Epithelial cell of prostate (primary cell): ENCODE measurements at regions not wholly inside any gene's neighbourhood (a gene's known extent, or its start where the extent isn't known, plus 50 kb on each side); places are given as distances from the start of the nearest gene placed in this dataset.

Experiments used
- DNase-seq: peaks from one replicate; pipeline ENCODE4 v3.0.0-alpha.2; 2011; ENCODE audit warnings: low read depth, low spot score
- H3K27ac ChIP-seq: fragments of 450-650 bp; 2 replicates; pipeline ENCODE4 v1.5.1; 2017; ENCODE audit warnings: mild to moderate bottlenecking

- H3K27ac ChIP-seq: no peak overlapping the region
- DNase-seq: no peak
These were observed 61.5 kb downstream of the TBXT start for GRCh38 chr6:166106076-166106686.

- H3K27ac ChIP-seq: no peak overlapping the region
- DNase-seq: no peak
These were observed 62.1 kb downstream of the TBXT start for GRCh38 chr6:166105341-166106075.

DNA sequence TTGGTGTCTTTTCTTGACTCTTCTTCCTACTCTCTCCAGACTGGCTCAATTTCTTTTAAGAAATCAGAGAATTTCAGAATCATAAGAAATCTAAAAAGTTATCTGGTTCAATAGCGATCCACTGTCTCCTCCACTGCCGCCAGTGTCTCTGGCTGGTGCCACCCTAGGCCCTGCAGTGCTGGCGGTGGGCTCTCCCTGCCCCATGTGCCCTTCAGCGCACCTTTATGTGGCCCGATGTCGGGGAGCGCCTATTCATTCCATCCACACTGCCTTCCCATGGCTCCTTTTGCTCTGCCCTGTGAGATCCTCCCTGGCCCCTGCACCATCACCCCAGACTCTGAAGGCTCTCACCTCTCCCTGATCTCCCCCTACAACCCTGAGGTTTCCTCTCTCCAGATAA is 62.8 kb downstream of the TBXT start:
- no peak overlapping the region for H3K27ac ChIP-seq
- DNase-seq: no peak

GRCh38 chr6:166104107-166104506 is 63.5 kb downstream of the TBXT start:
- no peak for DNase-seq
- no peak overlapping the region for H3K27ac ChIP-seq

DNA sequence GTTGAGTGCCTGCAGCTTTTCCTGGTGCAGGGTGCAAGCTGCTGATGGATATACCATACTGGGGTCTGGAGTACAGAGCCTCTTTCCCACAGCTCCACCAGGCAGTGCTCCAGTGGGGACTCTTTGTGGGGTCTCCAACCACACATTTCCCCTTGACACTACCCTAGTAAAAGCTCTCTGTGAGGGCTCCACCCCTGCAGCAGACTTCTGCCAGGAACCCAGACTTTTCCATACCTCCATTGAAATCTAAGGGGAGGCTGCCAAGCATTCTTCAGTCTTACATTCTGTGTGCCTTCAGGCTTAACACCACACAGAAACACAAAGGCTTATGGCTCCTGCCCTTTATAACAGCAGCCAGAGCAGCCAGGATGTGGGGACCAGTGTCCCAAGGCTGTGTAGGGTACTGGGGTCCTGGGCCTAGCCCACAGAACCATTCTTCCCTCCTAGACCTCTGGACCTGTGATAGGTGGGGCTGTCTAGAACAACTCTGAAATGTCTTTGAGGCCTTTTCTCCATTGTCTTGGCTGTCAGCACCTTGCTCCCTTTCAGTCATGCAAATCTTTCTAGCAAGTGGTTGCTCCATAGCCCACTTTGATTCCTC is 65.7 kb downstream of the TBXT start:
- no peak overlapping the region for H3K27ac ChIP-seq
- no peak for DNase-seq

- DNase-seq: no peak
- H3K27ac ChIP-seq: no peak overlapping the region
These were observed 69.6 kb downstream of the TBXT start for GRCh38 chr6:166097914-166098522.

- H3K27ac ChIP-seq: no peak overlapping the region
- DNase-seq: no peak
These were observed 79.8 kb downstream of the TBXT start for GRCh38 chr6:166087852-166088251.

- no peak overlapping the region for H3K27ac ChIP-seq
- no peak for DNase-seq
These were observed 80.4 kb downstream of the TBXT start for GRCh38 chr6:166087246-166087645.

DNA sequence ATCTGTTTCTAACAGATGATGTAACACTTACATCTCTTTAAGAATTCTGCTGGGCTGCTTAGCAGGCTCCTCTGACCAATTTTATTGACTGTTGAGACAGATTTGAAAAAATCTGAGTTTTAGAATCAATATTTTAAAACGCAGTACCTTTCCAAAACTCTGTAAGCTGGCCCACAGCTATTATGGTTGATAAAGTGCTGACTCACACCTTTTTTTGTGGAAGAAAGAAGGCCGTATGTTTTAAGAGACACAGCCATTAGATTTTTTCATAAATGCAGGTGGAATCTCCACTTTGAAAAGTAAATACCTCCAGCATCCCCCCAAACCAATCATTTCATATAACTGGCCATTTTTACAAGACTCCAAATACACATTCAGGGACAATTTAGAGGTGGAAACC is 82.2 kb downstream of the TBXT start:
- no peak overlapping the region for H3K27ac ChIP-seq
- DNase-seq: no peak

DNA sequence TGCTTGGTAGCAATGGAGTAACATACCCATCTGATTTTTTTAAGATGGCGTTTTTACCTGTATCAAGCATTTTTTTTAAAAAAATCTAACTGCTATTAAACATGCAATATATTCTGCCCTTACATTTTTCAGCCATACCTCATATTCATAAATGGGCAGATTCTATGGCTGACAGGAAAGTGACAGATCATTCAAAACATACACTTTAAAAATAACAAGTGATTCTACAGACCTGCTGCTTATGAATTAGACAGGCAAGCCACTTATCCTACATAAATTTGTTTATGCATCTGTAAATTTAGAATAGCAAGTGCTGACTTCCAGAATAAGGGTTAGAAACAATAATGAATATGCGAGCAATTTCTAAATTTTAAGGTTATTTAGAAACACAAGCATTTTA is 82.7 kb downstream of the TBXT start:
- no peak for DNase-seq
- H3K27ac ChIP-seq: no peak overlapping the region

GRCh38 chr6:166079841-166080240 is 87.8 kb downstream of the TBXT start:
- no peak for DNase-seq
- H3K27ac ChIP-seq: no peak overlapping the region

DNA sequence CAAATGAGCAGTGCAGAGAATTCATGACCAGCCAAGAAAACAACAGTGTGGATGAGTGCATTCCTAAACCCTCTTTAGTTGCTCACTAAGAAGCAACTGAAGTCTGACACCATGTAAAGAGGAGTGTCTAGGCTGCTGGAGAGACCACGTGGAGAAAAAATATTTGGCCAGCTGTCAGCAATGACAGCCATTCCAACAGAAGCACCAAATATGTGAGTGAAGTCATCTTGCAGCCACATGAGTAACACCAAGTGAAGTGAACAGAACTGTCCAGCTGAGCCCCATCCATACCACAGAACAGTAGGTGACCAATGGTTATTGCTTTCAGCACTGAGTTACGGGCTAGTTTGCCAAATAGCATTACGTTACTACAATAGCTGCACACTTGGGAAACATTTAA is 89.4 kb downstream of the TBXT start:
- no peak for DNase-seq
- no peak overlapping the region for H3K27ac ChIP-seq

GRCh38 chr6:166076625-166077024 is 91.0 kb downstream of the TBXT start:
- no peak for DNase-seq
- no peak overlapping the region for H3K27ac ChIP-seq

DNA sequence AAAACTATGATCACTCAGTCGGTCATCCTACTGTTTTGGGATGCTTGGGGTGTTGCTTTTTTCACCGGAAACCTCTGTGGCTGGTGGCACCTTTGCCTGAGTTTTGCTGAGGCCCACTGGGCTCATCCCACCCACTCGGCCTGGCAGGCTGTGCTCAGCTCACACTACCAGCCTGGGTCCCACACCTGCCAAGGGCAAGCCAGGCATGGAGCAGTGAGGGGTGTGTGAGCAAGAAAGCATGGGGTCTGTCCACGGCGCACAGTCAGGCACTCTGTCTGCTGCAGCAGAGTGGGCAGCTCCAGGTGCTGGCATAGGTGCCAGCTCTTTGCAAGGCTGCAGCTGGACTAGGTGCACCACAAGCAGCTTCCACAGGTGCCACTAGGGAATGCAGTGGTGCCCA is 91.7 kb downstream of the TBXT start:
- no peak for DNase-seq
- no peak overlapping the region for H3K27ac ChIP-seq

GRCh38 chr6:166075186-166075585 is 92.5 kb downstream of the TBXT start:
- H3K27ac ChIP-seq: no peak overlapping the region
- DNase-seq: no peak

DNA sequence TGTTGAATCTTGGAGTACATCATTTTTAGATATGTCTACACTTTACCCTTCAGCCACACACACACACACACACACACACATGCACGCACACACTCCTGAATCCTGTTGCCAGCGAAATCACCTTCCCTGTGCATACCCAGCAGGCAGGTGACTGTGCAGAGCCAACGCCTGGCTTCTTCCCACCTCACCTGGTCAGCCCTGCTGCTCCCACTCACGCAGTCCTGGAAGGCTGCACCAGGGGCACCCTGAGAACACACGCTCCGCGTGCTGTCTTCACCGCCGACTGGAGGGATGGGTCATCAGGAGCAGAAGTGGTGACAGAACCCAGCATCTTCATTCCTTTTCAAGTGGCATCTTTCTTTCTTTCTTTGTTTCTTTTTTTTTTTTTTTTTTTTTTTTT is 94.6 kb downstream of the TBXT start:
- H3K27ac ChIP-seq: no peak overlapping the region
- DNase-seq: no peak

- DNase-seq: no peak
These were observed 98.9 kb downstream of the TBXT start for GRCh38 chr6:166068768-166069167.

GRCh38 chr6:166058064-166058739 is 109.4 kb downstream of the TBXT start:
- DNase-seq: no peak
- no peak overlapping the region for H3K27ac ChIP-seq

More at GRCh38 chr6:166068768-166069167, 98.9 kb downstream of the TBXT start:
- H3K27ac ChIP-seq: no peak overlapping the region

- H3K27ac ChIP-seq: no peak overlapping the region
- no peak for DNase-seq
These were observed 110.2 kb downstream of the TBXT start for GRCh38 chr6:166057431-166057830.

GRCh38 chr6:166056637-166057036 is 111.0 kb downstream of the TBXT start:
- H3K27ac ChIP-seq: no peak overlapping the region
- no peak for DNase-seq

- H3K27ac ChIP-seq: no peak overlapping the region
- no peak for DNase-seq
These were observed 111.8 kb downstream of the TBXT start for GRCh38 chr6:166055801-166056200.
